NB4 (cell line): ENCODE measurements at regions not wholly inside any gene's neighbourhood (a gene's known extent, or its start where the extent isn't known, plus 50 kb on each side); places are given as distances from the start of the nearest gene placed in this dataset.

ENCODE experiments used
- DNase-seq: peaks from one replicate; pipeline ENCODE4 v3.0.0; 2010; ENCODE audit warnings: low read depth
- H3K4me3 ChIP-seq: one replicate; pipeline ENCODE4 v1.5.1; 2011; ENCODE audit warnings: mild to moderate bottlenecking, low read depth, low read length, moderate library complexity
- MYC ChIP-seq: IDR thresholded peaks from 2 replicates; pipeline ENCODE4 v1.6.1; 2011; ENCODE audit warnings: low read depth, low read length
- POLR2A ChIP-seq: IDR thresholded peaks from 2 replicates; pipeline ENCODE4 v1.6.1; 2011; ENCODE audit warnings: mild to moderate bottlenecking; ENCODE audit not compliant: insufficient read length; ENCODE audit errors: extremely low read depth
- TF ChIP-seq, protein P1 (sequence below): IDR thresholded peaks from 2 replicates; pipeline ENCODE4 v1.6.1; 2011; ENCODE audit warnings: low read depth, low read length
- TF ChIP-seq, protein P2 (sequence below): IDR thresholded peaks from one replicate; pipeline ENCODE4 v1.5.1; 2012; ENCODE audit warnings: low read depth, low read length

DNA sequence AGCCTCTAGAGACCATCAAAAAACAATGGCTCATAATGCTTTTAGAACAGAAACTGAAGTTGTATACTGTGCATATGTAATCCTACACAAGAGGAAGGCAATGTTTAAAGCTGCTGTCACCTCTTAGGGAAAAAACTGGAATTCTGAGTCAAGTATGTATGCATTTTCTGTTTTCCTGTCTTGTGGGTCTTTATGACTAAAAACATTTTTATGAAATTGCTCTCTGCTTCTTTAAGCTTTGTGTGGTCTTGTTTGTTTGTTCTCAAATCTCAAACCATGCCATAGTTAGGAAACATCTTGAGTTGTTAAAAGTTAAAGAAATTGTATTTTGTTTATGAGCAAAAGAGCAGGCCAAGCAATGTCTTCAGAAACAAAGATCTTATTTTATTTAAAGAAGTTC, 80.9 kb upstream of the SOX2 start:
- no peak overlapping the region for H3K4me3 ChIP-seq
- TF ChIP-seq, protein P1, sequence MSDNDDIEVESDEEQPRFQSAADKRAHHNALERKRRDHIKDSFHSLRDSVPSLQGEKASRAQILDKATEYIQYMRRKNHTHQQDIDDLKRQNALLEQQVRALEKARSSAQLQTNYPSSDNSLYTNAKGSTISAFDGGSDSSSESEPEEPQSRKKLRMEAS = no peak
- TF ChIP-seq POLR2A (no peak), MYC (no peak)
- TF ChIP-seq, protein P2, sequence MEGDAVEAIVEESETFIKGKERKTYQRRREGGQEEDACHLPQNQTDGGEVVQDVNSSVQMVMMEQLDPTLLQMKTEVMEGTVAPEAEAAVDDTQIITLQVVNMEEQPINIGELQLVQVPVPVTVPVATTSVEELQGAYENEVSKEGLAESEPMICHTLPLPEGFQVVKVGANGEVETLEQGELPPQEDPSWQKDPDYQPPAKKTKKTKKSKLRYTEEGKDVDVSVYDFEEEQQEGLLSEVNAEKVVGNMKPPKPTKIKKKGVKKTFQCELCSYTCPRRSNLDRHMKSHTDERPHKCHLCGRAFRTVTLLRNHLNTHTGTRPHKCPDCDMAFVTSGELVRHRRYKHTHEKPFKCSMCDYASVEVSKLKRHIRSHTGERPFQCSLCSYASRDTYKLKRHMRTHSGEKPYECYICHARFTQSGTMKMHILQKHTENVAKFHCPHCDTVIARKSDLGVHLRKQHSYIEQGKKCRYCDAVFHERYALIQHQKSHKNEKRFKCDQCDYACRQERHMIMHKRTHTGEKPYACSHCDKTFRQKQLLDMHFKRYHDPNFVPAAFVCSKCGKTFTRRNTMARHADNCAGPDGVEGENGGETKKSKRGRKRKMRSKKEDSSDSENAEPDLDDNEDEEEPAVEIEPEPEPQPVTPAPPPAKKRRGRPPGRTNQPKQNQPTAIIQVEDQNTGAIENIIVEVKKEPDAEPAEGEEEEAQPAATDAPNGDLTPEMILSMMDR = no peak
- no peak for DNase-seq

DNA sequence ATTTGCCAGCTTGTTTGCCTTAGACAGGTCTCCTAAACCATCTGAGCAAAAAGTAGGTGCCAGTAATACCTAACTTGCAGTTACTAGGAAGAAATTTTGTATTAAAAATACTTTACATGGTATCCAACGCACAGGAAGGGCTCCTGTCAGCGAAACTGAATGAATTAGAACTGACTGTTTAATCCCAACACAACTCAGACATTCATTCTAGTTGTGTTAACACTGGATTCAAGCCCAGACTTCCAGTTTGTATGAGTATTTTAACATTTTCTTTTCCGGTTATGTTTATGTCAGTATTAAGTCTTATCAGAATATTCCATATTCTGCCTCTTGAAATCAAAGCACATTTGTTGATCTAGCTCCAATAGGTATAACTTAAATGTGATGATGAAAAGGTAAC, 82.0 kb upstream of the SOX2 start:
- TF ChIP-seq POLR2A (no peak), MYC (no peak)
- TF ChIP-seq, protein P2 = no peak
- TF ChIP-seq, protein P1 = no peak
- DNase-seq = no peak

DNA sequence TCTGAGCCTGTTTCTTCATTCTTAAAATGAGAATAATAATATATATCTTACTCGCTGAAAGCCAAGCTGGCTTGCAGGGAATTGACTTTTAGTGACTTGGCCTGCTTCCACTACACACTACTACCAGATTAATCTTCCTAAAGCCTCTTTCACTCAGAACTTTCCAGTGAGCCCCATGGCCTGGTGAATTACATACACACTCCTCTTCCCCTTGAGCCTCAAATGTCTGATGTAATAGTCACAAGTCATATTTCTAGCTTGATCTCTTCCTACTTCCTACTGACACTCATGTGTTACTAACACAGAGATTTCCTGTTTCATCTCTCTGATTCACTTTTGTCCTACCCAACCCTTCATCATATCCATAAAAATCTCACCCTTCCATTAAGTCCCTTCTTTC, 82.7 kb upstream of the SOX2 start:
- TF ChIP-seq, protein P1 = no peak
- TF ChIP-seq POLR2A (no peak), MYC (no peak)
- TF ChIP-seq, protein P2 = no peak
- H3K4me3 ChIP-seq = no peak overlapping the region
- no peak for DNase-seq

More for the DNA sequence above, 82.0 kb upstream of the SOX2 start:
- H3K4me3 ChIP-seq = no peak overlapping the region

DNA sequence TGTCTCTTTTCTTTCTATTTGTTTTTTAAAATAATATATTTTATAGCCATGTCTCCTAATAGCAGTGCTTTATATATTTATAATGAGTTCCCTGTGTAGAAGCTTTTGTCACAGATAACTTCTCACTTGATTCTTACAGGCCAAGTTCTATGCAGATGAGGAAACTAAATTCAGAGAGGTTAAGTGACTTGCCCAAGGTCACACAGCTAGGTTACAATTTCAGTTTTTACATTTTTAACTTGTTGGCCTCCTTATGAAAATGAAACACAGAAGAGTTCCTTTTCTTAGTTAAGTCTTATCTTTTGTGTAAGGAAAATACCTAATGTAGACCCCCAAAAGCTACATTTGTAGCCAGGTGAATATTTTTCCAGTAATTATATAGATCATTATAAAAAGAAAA, 83.3 kb upstream of the SOX2 start:
- no peak overlapping the region for H3K4me3 ChIP-seq
- no peak for DNase-seq
- no peak for TF ChIP-seq MYC
- TF ChIP-seq, protein P1 = no peak
- TF ChIP-seq, protein P2 = no peak

DNA sequence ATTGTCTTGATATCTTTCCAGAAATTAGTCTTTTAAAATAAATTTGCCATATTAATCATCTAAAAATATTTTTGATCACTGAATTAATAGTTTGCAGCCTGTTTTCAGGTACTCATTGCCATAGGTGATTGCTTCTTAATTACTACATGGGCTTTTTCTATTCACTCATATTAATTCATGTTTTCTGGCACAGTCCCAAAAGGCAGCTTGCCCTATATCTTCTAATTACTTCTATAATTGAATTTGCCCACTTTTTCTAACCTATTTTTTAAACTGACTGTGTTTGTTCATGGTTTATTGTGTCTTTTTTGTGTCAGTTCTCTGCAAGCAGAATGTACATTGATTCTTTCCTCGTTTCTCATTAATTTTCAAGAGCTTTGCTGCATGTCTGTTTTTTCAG, 85.7 kb upstream of the SOX2 start:
- TF ChIP-seq MYC = no peak
- no peak for TF ChIP-seq POLR2A
- TF ChIP-seq, protein P2 = no peak
- TF ChIP-seq, protein P1 = no peak
- H3K4me3 ChIP-seq = no peak overlapping the region
- DNase-seq = no peak
